ENCODE measurements at regions not wholly inside any gene's neighbourhood (a gene's known extent, or its start where the extent isn't known, plus 50 kb on each side); places are given as distances from the start of the nearest gene placed in this dataset.
"Not testable (repeated sequence)": the region's sequence is repeated elsewhere in the genome, so short reads cannot be mapped to it uniquely, and the experiment has no call there.

GRCh38 chr2:111275854-111276171, 155.1 kb downstream of the BCL2L11 start:
- DNase-seq (ENCODE audit: low spot score); H2BK15ac ChIP-seq (ENCODE audit: low read length); H3K27ac ChIP-seq (replicated peaks; ENCODE audit: low read length); H3K79me1 ChIP-seq (ENCODE audit: low read depth, low read length); H3K4me2 ChIP-seq (ENCODE audit: insufficient read depth, low read length, poor library complexity, severe bottlenecking); H4K91ac ChIP-seq (ENCODE audit: low read depth, low read length, poor library complexity); H2AFZ ChIP-seq (ENCODE audit: low read length); H3K4me1 ChIP-seq (ENCODE audit: control insufficient read depth in 2 of 2, insufficient read depth in 1 of 2, low read depth in 1 of 2, low read length in 2 of 2); H2BK5ac ChIP-seq (ENCODE audit: low read length); H3K4ac ChIP-seq (ENCODE audit: low read length); H3K9ac ChIP-seq (ENCODE audit: low read depth, low read length, poor library complexity); H2BK12ac ChIP-seq (ENCODE audit: low read length); H3K4me3 ChIP-seq (ENCODE audit: low read length in 2 of 2); H3K14ac ChIP-seq (ENCODE audit: low read length); H3K18ac ChIP-seq (ENCODE audit: low read length); H3K23ac ChIP-seq (ENCODE audit: low read depth, low read length, poor library complexity); H3K36me3 ChIP-seq (replicated peaks in 1 of 2; ENCODE audit: control insufficient read depth in 2 of 2, insufficient read depth in 2 of 2, low read length in 2 of 2); H3K27me3 ChIP-seq (ENCODE audit: control insufficient read depth in 3 of 3, insufficient read depth in 3 of 3, low read depth in 1 of 3, low read length in 3 of 3); H2AK5ac ChIP-seq (ENCODE audit: low read depth, low read length); H3K9me3 ChIP-seq (replicated peaks in 1 of 2; ENCODE audit: control insufficient read depth in 2 of 2, insufficient read depth in 1 of 2, low read depth in 1 of 2, low read length in 2 of 2); H2BK120ac ChIP-seq (ENCODE audit: low read depth, low read length); H4K8ac ChIP-seq (ENCODE audit: low read depth, low read length): not testable (repeated sequence)
- WGBS, 2 donors (ENCODE audit: extremely low coverage in 2 of 2, insufficient read length in 2 of 2, insufficient replicate concordance in 1 of 2), result no CpG with 5 or more reads among the region's 3 CpGs

GRCh38 chr2:111278133-111278532, 157.4 kb downstream of the BCL2L11 start:
- DNase-seq (ENCODE audit: low spot score); H2BK120ac ChIP-seq (ENCODE audit: low read depth, low read length); H2BK15ac ChIP-seq (ENCODE audit: low read length); H3K14ac ChIP-seq (ENCODE audit: low read length); H4K91ac ChIP-seq (ENCODE audit: low read depth, low read length, poor library complexity); H3K9me3 ChIP-seq (replicated peaks in 1 of 2; ENCODE audit: control insufficient read depth in 2 of 2, insufficient read depth in 1 of 2, low read depth in 1 of 2, low read length in 2 of 2); H2BK5ac ChIP-seq (ENCODE audit: low read length); H2AK5ac ChIP-seq (ENCODE audit: low read depth, low read length); H3K4me2 ChIP-seq (ENCODE audit: insufficient read depth, low read length, poor library complexity, severe bottlenecking); H3K18ac ChIP-seq (ENCODE audit: low read length); H3K4ac ChIP-seq (ENCODE audit: low read length); H2AFZ ChIP-seq (ENCODE audit: low read length); H3K27ac ChIP-seq (replicated peaks; ENCODE audit: low read length); H3K36me3 ChIP-seq (replicated peaks in 1 of 2; ENCODE audit: control insufficient read depth in 2 of 2, insufficient read depth in 2 of 2, low read length in 2 of 2); H3K23ac ChIP-seq (ENCODE audit: low read depth, low read length, poor library complexity); H3K79me1 ChIP-seq (ENCODE audit: low read depth, low read length); H3K4me3 ChIP-seq (ENCODE audit: low read length in 2 of 2); H2BK12ac ChIP-seq (ENCODE audit: low read length); H3K9ac ChIP-seq (ENCODE audit: low read depth, low read length, poor library complexity); H4K8ac ChIP-seq (ENCODE audit: low read depth, low read length); H3K4me1 ChIP-seq (ENCODE audit: control insufficient read depth in 2 of 2, insufficient read depth in 1 of 2, low read depth in 1 of 2, low read length in 2 of 2); H3K27me3 ChIP-seq (ENCODE audit: control insufficient read depth in 3 of 3, insufficient read depth in 3 of 3, low read depth in 1 of 3, low read length in 3 of 3): not testable (repeated sequence)
- WGBS, 2 donors (ENCODE audit: extremely low coverage in 2 of 2, insufficient read length in 2 of 2, insufficient replicate concordance in 1 of 2), result no CpG with 5 or more reads among the region's 3 CpGs

- H4K91ac ChIP-seq (ENCODE audit: low read depth, low read length, poor library complexity); H2BK120ac ChIP-seq (ENCODE audit: low read depth, low read length); H3K4me1 ChIP-seq (ENCODE audit: control insufficient read depth in 2 of 2, insufficient read depth in 1 of 2, low read depth in 1 of 2, low read length in 2 of 2); H3K27ac ChIP-seq (replicated peaks; ENCODE audit: low read length); H3K4me3 ChIP-seq (ENCODE audit: low read length in 2 of 2); H3K18ac ChIP-seq (ENCODE audit: low read length); H3K14ac ChIP-seq (ENCODE audit: low read length); H3K4me2 ChIP-seq (ENCODE audit: insufficient read depth, low read length, poor library complexity, severe bottlenecking); H4K8ac ChIP-seq (ENCODE audit: low read depth, low read length); H2BK15ac ChIP-seq (ENCODE audit: low read length); H3K9ac ChIP-seq (ENCODE audit: low read depth, low read length, poor library complexity); H2BK5ac ChIP-seq (ENCODE audit: low read length); H2BK12ac ChIP-seq (ENCODE audit: low read length); H3K79me1 ChIP-seq (ENCODE audit: low read depth, low read length); H3K27me3 ChIP-seq (ENCODE audit: control insufficient read depth in 3 of 3, insufficient read depth in 3 of 3, low read depth in 1 of 3, low read length in 3 of 3); H3K9me3 ChIP-seq (replicated peaks in 1 of 2; ENCODE audit: control insufficient read depth in 2 of 2, insufficient read depth in 1 of 2, low read depth in 1 of 2, low read length in 2 of 2); H3K4ac ChIP-seq (ENCODE audit: low read length); H3K36me3 ChIP-seq (replicated peaks in 1 of 2; ENCODE audit: control insufficient read depth in 2 of 2, insufficient read depth in 2 of 2, low read length in 2 of 2); H2AFZ ChIP-seq (ENCODE audit: low read length); DNase-seq (ENCODE audit: low spot score); H2AK5ac ChIP-seq (ENCODE audit: low read depth, low read length); H3K23ac ChIP-seq (ENCODE audit: low read depth, low read length, poor library complexity): not testable (repeated sequence)
- WGBS, 2 donors (ENCODE audit: extremely low coverage in 2 of 2, insufficient read length in 2 of 2, insufficient replicate concordance in 1 of 2), result no CpG with 5 or more reads among the region's 6 CpGs
These were observed 160.1 kb downstream of the BCL2L11 start for GRCh38 chr2:111280709-111281286.

GRCh38 chr2:111282162-111282561, 161.4 kb downstream of the BCL2L11 start:
- H3K14ac ChIP-seq (ENCODE audit: low read length); H4K8ac ChIP-seq (ENCODE audit: low read depth, low read length); H2BK15ac ChIP-seq (ENCODE audit: low read length); H3K18ac ChIP-seq (ENCODE audit: low read length); H3K4me1 ChIP-seq (ENCODE audit: control insufficient read depth in 2 of 2, insufficient read depth in 1 of 2, low read depth in 1 of 2, low read length in 2 of 2); H3K23ac ChIP-seq (ENCODE audit: low read depth, low read length, poor library complexity); H3K79me1 ChIP-seq (ENCODE audit: low read depth, low read length); H3K27me3 ChIP-seq (ENCODE audit: control insufficient read depth in 3 of 3, insufficient read depth in 3 of 3, low read depth in 1 of 3, low read length in 3 of 3); H3K27ac ChIP-seq (replicated peaks; ENCODE audit: low read length); DNase-seq (ENCODE audit: low spot score); H2BK12ac ChIP-seq (ENCODE audit: low read length); H2BK120ac ChIP-seq (ENCODE audit: low read depth, low read length); H3K4me2 ChIP-seq (ENCODE audit: insufficient read depth, low read length, poor library complexity, severe bottlenecking); H3K4ac ChIP-seq (ENCODE audit: low read length); H3K4me3 ChIP-seq (ENCODE audit: low read length in 2 of 2); H2AFZ ChIP-seq (ENCODE audit: low read length); H3K9ac ChIP-seq (ENCODE audit: low read depth, low read length, poor library complexity); H2AK5ac ChIP-seq (ENCODE audit: low read depth, low read length); H3K9me3 ChIP-seq (replicated peaks in 1 of 2; ENCODE audit: control insufficient read depth in 2 of 2, insufficient read depth in 1 of 2, low read depth in 1 of 2, low read length in 2 of 2); H4K91ac ChIP-seq (ENCODE audit: low read depth, low read length, poor library complexity); H3K36me3 ChIP-seq (replicated peaks in 1 of 2; ENCODE audit: control insufficient read depth in 2 of 2, insufficient read depth in 2 of 2, low read length in 2 of 2); H2BK5ac ChIP-seq (ENCODE audit: low read length): not testable (repeated sequence)
- no CpG with 5 or more reads among the region's 5 CpGs for WGBS, 2 donors (ENCODE audit: extremely low coverage in 2 of 2, insufficient read length in 2 of 2, insufficient replicate concordance in 1 of 2)

All from neuronal stem cell (in vitro differentiated cells).